ENCODE measurements at regions not wholly inside any gene's neighbourhood (a gene's known extent, or its start where the extent isn't known, plus 50 kb on each side); places are given as distances from the start of the nearest gene placed in this dataset.

DNA sequence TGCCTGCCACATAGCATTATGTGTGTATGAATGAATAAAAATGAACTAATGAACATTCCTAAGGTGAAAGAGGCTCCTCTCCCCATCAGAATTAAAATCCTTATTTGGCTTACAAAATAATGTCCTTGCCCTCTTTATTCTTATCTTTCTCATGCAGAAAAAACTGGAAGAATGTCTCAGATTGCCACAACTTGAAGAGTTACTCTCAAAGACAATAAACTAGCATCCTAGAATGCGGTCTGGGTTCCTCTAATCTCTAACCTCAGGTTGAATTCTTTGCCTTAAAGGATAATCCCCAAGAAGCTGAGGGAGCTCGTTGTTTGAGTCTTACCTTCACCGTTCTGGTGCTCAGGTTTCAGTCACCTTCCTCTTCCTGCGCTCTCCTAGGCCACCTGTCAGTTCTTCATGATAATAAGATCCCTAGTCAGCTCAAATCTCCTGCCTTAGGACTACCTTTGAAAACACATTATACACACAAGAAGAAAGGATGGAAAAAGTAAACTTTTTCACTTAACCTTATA, 147.1 kb downstream of the PHLDA1 start:
- H3F3A ChIP-seq (replicated peaks; ENCODE audit: insufficient read depth) = no peaks in the 10 kb centered on the region
- no peaks in the 10 kb centered on the region for H3K9me2 ChIP-seq
- no peak overlapping the region for H3K4me3 ChIP-seq (ENCODE audit: low read depth in 2 of 2, low read length in 1 of 2)
- no peak overlapping the region for H3K27ac ChIP-seq (ENCODE audit: low read depth in 2 of 2, low read length in 1 of 2)
- no peaks in the 10 kb centered on the region for H3K79me2 ChIP-seq (ENCODE audit: insufficient read depth)
- TF ChIP-seq YY1 (IDR thresholded peaks at IDR 0.05; ENCODE audit: low read depth) (no peak), CHD2 (IDR thresholded peaks at IDR 0.05; ENCODE audit: low read length, partially characterized antibody) (no peak)
- TF ChIP-seq, protein P1, sequence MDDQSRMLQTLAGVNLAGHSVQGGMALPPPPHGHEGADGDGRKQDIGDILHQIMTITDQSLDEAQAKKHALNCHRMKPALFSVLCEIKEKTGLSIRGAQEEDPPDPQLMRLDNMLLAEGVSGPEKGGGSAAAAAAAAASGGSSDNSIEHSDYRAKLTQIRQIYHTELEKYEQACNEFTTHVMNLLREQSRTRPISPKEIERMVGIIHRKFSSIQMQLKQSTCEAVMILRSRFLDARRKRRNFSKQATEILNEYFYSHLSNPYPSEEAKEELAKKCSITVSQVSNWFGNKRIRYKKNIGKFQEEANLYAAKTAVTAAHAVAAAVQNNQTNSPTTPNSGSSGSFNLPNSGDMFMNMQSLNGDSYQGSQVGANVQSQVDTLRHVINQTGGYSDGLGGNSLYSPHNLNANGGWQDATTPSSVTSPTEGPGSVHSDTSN (IDR thresholded peaks at IDR 0.05) = no peak
- no peaks in the 10 kb centered on the region for H3K36me3 ChIP-seq (replicated peaks in 1 of 2; ENCODE audit: control insufficient read depth in 1 of 2, insufficient read depth in 2 of 2, low read length in 1 of 2)
- H3K27me3 ChIP-seq (ENCODE audit: insufficient read depth) = no peaks in the 10 kb centered on the region
- no peaks in the 10 kb centered on the region for H3K9me3 ChIP-seq
- ChIA-PET CTCF (interaction anchor here (0.9 to 1.5 kb wide), 2 partner anchors 147 to 325 kb away, joined by 3 to 4 read pairs; partner anchors contain the start of gene PHLDA1), POLR2A (no interaction called here)
- no peak for DNase-seq
- no peaks in the 10 kb centered on the region for H3K4me1 ChIP-seq (ENCODE audit: control insufficient read depth in 1 of 2, insufficient read depth in 2 of 2, low read depth in 1 of 2, low read length in 1 of 2)
- H2AFZ ChIP-seq (ENCODE audit: low read depth) = no peak overlapping the region
- 89% methylated on average over 4 of the region's 4 CpGs for WGBS (ENCODE audit: low lambda C conversion rate)
- no peak overlapping the region for H3K9ac ChIP-seq
- no peaks in the 10 kb centered on the region for H4K20me1 ChIP-seq (ENCODE audit: insufficient read depth)
- no peak overlapping the region for H3K4me2 ChIP-seq

DNA sequence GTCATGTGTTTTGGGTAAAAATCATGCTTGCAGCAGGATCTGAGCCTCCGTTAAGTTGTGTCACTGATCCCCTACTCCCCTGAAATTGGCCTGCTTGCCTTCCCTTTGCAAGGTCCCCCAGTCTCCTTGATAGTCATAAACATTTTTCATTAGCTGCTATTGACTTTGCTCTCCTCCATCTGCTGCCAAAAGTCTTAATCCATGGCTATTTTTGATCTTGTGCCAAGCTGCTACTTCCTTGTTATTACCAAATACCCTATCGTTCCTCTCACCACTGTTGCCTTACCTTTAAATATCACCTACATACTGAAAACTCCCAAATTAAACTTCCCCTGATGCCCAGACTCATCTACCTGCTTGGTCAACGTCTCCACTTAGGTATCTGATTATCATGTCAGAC, 148.3 kb downstream of the PHLDA1 start:
- no peak overlapping the region for H3K27ac ChIP-seq (ENCODE audit: low read depth in 2 of 2, low read length in 1 of 2)
- ChIA-PET POLR2A (no interaction called here), CTCF (interaction anchor here (0.6 to 0.9 kb wide), 2 partner anchors 11 to 724 kb away, joined by 3 read pairs; no protein-coding TSS in a partner anchor)
- no peaks in the 10 kb centered on the region for H3K9me3 ChIP-seq
- H2AFZ ChIP-seq (ENCODE audit: low read depth) = no peak overlapping the region
- no peaks in the 10 kb centered on the region for H3K27me3 ChIP-seq (ENCODE audit: insufficient read depth)
- H3K4me1 ChIP-seq (ENCODE audit: control insufficient read depth in 1 of 2, insufficient read depth in 2 of 2, low read depth in 1 of 2, low read length in 1 of 2) = no peaks in the 10 kb centered on the region
- H4K20me1 ChIP-seq (ENCODE audit: insufficient read depth) = no peaks in the 10 kb centered on the region
- 82% methylated on average over 3 of the region's 3 CpGs for WGBS (ENCODE audit: low lambda C conversion rate)
- TF ChIP-seq RAD21 (IDR thresholded peaks at IDR 0.05; ENCODE audit: low read length) (no peak), RCOR1 (IDR thresholded peaks at IDR 0.05; ENCODE audit: low read length) (no peak), RFX5 (IDR thresholded peaks at IDR 0.05; ENCODE audit: low read length) (no peak), MEF2A (IDR thresholded peaks at IDR 0.05; ENCODE audit: borderline replicate concordance, low read depth) (no peak)
- TF ChIP-seq, protein P2, sequence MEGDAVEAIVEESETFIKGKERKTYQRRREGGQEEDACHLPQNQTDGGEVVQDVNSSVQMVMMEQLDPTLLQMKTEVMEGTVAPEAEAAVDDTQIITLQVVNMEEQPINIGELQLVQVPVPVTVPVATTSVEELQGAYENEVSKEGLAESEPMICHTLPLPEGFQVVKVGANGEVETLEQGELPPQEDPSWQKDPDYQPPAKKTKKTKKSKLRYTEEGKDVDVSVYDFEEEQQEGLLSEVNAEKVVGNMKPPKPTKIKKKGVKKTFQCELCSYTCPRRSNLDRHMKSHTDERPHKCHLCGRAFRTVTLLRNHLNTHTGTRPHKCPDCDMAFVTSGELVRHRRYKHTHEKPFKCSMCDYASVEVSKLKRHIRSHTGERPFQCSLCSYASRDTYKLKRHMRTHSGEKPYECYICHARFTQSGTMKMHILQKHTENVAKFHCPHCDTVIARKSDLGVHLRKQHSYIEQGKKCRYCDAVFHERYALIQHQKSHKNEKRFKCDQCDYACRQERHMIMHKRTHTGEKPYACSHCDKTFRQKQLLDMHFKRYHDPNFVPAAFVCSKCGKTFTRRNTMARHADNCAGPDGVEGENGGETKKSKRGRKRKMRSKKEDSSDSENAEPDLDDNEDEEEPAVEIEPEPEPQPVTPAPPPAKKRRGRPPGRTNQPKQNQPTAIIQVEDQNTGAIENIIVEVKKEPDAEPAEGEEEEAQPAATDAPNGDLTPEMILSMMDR (IDR thresholded peaks at IDR 0.05) = no peak
- no peak overlapping the region for H3K4me2 ChIP-seq
- H3K36me3 ChIP-seq (replicated peaks in 1 of 2; ENCODE audit: control insufficient read depth in 1 of 2, insufficient read depth in 2 of 2, low read length in 1 of 2) = no peaks in the 10 kb centered on the region
- H3K9ac ChIP-seq = no peak overlapping the region
- no peaks in the 10 kb centered on the region for H3K79me2 ChIP-seq (ENCODE audit: insufficient read depth)
- no peaks in the 10 kb centered on the region for H3F3A ChIP-seq (replicated peaks; ENCODE audit: insufficient read depth)
- no peaks in the 10 kb centered on the region for H3K9me2 ChIP-seq
- DNase-seq = no peak
- H3K4me3 ChIP-seq (ENCODE audit: low read depth in 2 of 2, low read length in 1 of 2) = no peak overlapping the region

DNA sequence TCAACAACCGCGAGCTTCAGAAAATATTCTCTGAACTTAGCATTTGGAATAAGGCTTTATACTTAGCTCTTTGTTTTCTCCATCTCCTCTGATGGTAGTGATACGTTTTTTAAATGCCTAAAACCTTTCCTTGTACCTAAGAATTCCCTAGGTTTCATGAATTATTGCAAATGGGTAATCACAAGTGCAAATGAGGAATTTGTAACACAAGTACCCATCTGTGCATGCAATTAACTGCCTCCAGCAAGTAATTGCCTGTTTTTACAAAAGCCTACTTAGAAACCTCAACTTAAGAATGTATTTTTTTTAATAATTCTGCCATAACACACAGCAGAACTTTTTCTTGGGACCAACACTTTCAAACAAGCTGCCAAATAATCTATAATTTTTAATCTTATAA, 149.2 kb downstream of the PHLDA1 start:
- H3K9ac ChIP-seq = no peak overlapping the region
- POLR2A ChIA-PET = no interaction called here
- no peaks in the 10 kb centered on the region for H3K79me2 ChIP-seq (ENCODE audit: insufficient read depth)
- no peaks in the 10 kb centered on the region for H3K4me1 ChIP-seq (ENCODE audit: control insufficient read depth in 1 of 2, insufficient read depth in 2 of 2, low read depth in 1 of 2, low read length in 1 of 2)
- 76% methylated on average over 3 of the region's 3 CpGs for WGBS (ENCODE audit: low lambda C conversion rate)
- no peak overlapping the region for H3K4me3 ChIP-seq (ENCODE audit: low read depth in 2 of 2, low read length in 1 of 2)
- CTCF ChIA-PET = interaction anchor here (0.6 to 0.7 kb wide), 2 partner anchors 18 to 725 kb away, joined by 3 read pairs; no protein-coding TSS in a partner anchor
- H3K27me3 ChIP-seq (ENCODE audit: insufficient read depth) = no peaks in the 10 kb centered on the region
- H3K27ac ChIP-seq (ENCODE audit: low read depth in 2 of 2, low read length in 1 of 2) = no peak overlapping the region
- TF ChIP-seq SIN3A (IDR thresholded peaks at IDR 0.05; ENCODE audit: borderline replicate concordance, low read depth, low read length) = no peak
- TF ChIP-seq TEAD4 (IDR thresholded peaks at IDR 0.05; ENCODE audit: borderline replicate concordance, insufficient read depth) = no peak
- no peaks in the 10 kb centered on the region for H4K20me1 ChIP-seq (ENCODE audit: insufficient read depth)
- no peaks in the 10 kb centered on the region for H3K9me2 ChIP-seq
- H3F3A ChIP-seq (replicated peaks; ENCODE audit: insufficient read depth) = no peaks in the 10 kb centered on the region
- no peak for DNase-seq
- H2AFZ ChIP-seq (ENCODE audit: low read depth) = no peak overlapping the region
- no peak overlapping the region for H3K4me2 ChIP-seq
- H3K9me3 ChIP-seq = no peaks in the 10 kb centered on the region
- H3K36me3 ChIP-seq (replicated peaks in 1 of 2; ENCODE audit: control insufficient read depth in 1 of 2, insufficient read depth in 2 of 2, low read length in 1 of 2) = no peaks in the 10 kb centered on the region
